GM18907 (cell line): ENCODE measurements at regions not wholly inside any gene's neighbourhood (a gene's known extent, or its start where the extent isn't known, plus 50 kb on each side); places are given as distances from the start of the nearest gene placed in this dataset.

ENCODE experiments used
- ATAC-seq: cut with Tn5 transposase; IDR thresholded peaks from one replicate; pipeline ENCODE4 v1.9.1; 2021; ENCODE audit warnings: mild to moderate bottlenecking, moderate library complexity; ENCODE audit not compliant: unreplicated experiment

DNA sequence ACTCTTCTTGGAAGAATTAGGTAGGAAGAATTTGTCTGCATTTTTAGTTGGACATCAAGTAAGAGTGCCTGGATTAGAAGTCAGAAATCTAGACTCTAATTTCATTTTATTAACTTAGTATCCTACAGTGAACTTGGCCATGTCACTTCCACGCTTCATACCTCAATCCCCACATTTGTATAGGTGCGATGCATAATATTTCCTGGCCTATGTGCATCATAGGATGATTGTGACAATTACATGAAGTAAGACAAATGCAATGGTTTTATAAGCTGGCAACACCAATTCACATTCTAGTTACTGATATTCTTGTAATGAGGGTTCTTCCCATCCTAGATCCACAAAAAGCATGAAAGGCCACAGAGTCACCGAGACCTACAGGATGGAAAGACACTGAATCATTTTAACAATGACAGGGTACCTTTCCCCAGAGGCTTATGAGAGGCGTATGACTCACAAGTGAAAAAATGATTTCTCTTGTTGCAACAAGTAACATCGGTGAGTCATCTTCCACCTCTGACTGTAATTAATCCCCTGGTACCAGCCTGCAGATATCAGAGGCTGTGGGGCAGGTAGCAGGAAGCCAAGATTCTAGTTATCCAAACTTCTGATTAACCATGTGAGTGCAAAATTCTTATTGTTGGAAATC, 56.0 kb upstream of the OR5AK2 start:
- no peak for ATAC-seq

DNA sequence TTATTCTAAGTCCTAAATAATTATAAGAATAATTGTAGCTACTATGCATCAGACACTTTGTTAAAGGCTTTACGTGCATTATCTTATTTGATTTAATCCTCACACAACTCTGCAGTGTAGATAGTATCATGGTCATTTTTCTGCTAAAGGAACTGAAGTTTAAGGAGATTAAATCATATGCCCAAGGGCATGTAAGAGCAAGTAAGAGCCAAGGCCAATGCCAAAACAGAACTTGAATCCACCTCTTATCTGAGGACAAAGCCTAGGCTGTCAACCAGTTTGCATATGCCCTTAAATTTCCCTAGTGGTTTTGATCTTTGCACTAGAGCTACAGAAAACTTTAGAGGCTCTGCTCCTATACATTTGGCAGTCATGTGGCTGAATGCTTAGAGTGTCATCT, 65.6 kb upstream of the OR5AK2 start:
- no peak for ATAC-seq

DNA sequence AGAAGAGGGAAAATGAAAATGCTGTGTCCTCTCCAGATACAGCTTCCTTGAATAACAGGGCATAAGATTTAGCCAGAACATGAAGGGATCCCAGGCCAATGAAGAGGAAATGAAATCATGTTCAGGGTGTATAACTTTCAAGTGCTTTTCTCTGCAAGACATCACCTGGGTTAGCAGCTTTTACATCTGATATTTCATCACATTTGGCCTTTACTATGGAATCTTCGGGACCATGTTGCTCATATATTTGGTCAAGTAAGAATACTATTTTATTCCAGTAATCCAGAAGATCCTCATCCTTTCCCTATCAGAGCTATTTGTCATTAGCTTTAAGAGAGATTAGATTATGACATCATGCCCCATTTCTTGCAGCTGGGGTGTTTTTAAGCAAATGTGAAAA, 66.3 kb upstream of the OR5AK2 start:
- no peak for ATAC-seq

DNA sequence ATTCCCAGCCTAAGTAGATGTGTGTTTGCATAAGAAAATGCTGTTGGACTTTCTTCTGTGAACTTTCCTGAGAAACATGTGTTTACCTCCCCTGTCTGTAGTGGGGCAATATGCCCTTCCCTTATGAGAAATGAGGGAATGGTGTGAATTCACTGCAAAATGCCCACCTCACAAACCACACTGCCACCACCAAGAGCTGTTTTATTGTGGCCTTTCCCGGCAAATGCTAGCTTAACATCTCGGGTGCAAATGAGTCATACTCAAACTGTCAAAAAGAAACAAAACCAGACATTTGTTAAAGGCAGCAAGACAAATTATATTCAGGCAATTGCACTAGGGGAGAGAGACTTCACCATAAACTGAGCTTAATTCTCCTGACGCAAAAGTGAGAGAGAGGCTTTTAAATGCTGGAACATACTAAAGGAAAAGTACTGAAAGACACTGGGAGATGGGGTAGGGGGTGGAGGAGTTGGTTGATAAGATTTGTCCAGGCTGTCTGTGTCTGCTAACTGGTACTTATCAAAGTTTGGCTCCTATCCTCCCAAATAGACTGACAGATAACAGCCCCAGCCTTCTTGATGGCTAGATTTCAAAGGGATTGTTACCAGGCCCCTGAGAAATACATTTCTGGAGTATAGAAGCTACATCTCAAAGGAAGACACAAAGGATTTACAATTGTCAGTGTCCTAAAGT, 70.9 kb upstream of the OR5AK2 start:
- no peak for ATAC-seq

DNA sequence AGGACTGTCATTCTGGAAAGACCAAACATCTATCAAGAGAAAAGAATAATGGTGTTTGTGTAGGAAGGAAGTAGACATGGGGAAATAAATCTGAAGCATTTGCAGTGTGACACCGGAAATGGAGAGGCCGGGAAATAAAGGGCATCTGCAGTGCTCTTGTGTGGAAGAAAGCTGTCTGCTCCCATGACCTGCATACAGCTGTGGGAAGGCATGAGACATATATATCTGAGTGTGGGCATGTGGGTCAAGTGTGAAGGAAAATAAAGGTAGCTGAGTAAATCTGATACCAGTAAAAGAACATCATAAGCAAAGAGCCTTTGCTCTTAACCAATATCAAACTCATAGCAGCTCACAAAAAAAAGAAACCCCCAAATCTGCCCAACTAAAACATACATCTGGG, 72.1 kb upstream of the OR5AK2 start:
- no peak for ATAC-seq

DNA sequence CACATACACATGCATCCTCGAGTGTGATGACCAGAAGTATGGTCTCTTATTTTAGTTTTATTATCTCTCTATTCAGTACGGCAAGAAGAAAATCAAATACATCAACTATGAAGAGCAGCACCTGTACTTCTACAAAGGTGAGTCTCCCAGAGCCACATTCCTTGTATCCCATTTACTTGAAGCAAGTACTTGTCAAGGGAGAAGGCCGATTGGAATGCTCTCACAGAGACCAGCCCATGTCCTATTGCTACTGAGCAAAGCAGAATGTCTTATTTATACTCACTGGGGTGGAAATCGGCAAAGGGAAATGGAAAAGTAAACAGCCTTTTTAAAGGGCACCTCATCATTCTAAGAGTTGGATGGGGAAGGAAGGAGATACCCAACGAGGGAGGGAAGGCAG, 72.6 kb upstream of the OR5AK2 start:
- no peak for ATAC-seq

DNA sequence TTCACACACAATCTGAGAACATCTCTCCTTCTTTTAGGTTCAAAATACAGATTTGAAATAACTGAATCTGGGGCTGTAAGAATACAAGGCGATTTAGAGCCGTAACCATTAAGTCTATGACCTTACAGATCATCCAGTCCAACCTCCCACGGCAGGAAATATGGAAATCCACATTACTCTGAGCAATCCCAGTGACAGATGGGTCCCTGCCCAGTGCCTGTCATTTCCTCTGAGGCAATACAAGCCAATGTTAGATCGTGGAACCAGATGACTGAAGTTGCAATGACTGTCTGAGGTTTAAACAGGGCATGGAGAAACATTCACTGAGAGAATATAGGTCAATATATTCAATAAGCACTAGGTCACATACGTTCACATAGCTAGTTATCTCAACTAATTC, 77.4 kb upstream of the OR5AK2 start:
- ATAC-seq: no peak

DNA sequence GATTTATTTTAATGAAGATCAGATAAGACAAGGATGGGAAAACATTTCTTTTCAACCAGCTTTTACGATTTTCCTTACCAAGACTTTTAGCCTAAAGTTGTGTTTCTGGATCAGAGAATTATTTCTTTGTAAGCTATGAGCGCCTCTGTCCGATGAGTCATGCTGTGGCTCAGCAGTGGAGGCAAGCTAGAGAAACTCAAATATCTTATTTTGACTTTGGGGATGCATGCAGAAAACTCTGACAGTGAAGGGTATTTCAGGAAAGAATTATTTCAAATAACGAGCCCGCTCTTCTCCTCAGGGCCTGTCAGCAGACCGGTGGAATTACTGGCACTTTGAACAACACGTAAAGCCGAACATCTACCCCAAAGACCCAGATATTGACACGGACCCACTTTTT, 77.9 kb upstream of the OR5AK2 start:
- ATAC-seq: no peak

DNA sequence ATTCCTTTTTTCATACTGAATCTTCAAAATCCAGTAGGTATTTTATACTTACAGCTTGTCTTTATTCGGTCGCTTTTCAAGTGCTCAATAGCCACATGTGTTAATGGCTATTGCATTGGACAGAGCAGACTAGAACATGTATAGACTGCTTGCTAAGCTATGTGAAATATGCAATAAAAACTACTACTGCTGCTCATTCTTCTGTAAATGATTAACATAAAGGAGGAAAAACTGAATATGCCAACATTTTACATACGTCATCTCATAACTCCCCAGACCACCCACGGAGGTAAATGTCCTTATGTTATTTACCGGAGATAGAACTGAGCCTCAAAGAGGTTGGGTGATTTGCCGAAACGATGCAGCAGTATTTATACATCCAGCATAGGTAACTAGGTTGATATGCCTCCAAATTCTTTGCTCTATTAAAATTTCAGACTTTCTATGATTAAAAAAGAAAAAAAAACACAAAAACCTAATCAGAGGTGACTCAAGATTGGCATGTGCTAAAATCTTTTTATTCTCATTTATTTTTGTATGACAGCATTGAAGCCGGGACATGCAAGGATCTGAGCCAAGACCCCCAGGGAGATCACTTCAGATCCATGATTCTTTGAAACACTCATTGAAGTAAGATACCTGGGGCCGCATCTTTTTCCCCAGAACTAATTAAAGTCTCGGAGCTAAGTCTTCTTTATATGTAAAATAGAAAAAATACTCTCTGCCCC, 78.5 kb upstream of the OR5AK2 start:
- no peak for ATAC-seq

DNA sequence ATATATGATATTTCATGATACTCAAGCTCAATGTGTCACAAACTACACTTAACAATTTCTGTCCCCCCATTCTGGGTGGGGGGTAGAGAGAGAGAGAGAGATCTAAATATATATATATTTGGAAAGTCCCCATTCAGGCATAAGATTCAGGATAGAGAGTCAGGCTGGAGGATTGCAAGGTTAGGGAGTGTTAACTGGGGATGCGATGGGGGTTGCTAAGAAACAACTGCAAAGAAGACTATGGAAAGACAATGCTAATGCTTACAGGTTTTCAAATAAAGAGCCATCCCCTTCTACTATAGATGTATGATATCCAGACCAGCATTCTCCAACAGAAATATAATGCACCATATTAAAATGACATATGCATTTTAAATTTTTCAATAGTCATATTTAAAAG, 79.2 kb upstream of the OR5AK2 start:
- ATAC-seq: no peak

DNA sequence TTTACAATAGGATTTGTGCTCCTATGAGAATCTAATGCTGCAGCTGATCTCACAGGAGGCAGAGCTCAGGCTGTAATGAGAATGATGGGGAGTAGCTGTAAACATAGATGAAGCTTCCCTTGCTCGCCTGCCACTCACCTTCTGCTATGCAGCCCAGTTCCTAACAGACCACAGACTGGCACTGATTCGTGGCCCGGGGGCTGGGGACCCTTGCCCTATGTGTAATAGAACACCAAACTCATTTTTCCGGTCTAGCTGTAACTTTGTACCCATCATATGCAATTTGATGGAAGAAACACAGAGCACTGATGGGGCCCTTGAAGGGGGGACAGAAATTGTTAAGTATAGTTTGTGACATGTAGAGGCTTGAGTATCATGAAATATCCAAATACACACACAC, 79.6 kb upstream of the OR5AK2 start:
- ATAC-seq: no peak

DNA sequence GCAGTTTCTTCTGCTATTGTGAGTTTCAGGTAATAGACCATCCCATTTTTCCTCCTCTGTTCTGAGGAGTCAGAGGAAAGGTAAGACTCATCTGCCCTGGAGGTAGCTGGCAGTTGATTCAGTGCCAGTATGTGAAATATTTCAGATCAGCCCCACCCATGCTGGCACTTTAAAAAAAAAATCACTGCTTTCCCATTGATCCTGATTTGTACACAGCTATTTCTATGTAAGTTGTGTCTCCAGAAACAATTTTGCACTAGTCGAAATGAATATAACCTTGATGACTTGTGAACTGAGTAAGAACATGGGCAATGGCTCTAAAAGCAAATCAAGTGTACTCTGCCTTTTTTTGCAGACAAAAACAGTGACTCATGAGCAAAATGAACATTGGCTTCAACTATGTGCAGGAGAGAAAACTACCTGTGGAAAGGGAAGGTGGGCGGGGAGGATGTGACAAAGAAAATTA, 82.0 kb upstream of the OR5AK2 start:
- ATAC-seq: no peak

DNA sequence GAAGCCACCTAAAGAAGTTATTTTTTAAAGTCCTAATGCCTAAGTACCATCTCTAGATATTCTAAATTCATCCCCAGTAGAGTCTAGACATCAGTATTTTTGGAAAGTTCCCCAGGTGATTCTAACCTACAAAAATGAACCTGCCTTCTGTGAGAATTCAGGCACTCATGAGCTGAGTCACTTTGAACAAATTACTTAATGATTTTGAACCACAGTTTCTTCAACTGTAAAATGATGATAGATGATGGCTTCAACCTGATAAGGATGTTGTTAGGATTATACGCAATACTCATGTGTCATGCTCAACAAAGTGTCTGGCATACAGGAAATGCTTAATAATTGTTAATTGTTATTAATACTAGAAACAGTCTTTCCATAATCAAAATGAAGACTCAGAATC, 82.8 kb upstream of the OR5AK2 start:
- no peak for ATAC-seq

DNA sequence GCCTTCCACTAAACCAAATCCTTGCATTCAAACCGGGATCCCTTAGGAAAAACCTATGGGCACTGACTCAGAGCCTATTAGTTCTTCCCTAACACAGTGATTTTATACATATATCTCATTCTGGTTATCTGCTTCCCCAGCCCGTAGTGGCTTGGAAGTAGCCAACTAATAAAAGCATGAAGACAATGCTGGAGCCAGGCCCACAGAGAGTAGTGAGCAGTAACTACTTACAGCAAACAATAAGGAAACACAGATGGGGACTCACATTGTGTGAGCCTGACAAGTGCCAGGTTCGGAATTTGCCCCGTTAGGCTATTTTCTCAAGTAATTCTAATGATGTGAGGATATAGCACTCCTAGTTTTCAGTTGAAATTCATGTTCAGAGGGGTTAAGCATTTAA, 83.3 kb upstream of the OR5AK2 start:
- no peak for ATAC-seq

DNA sequence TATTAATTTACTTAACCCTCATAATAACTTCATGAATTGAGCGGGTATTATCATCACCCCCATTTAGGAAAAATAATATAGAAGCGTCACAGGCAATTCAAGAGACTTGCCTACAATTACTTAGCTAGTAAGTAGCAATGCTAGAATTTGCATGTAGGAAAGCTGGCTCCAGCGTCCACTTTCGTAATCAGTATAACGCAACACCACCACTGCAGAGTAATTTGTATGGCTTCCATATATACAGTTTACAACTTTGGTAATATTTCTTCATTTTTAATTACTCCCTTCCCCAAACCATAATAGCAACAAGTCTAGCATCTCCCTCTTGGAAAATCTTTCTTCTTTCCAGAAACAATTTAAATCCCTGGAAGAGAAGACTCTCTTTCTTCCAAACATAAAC, 89.9 kb upstream of the OR5AK2 start:
- no peak for ATAC-seq

DNA sequence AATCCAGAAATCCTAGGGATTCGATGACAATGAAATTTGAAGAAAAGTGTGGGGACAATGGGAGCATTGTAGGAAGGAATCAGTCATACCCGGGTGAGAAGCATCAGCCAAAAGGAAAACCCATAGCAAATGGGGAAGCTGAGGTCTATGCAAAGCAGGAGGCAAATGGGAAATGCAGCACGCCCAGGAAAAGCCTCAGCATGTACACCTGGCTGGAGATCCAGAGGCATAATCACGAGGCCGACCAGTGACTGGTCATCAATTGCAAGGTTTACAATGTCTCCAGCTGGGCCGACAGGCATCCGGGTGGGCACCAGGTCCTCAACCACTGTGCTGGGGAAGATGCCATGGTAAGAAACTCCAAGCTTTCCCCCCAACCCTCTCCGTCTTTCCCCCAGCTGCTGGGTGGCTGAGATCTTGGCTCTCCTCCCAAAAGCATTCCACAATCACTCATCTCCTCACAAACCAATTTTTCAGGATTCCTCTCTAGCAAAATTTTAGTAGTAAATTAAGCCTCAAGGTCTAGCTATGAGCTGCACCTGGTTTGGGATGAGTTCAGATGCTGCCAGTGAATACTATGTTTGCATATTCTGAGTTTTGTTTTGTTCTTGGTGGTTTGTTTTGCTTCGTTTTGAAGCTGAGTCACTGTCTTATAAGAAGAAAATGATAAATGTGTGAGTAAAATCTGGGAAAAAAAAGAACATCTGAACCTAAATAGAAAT, 98.0 kb upstream of the OR5AK2 start:
- ATAC-seq: no peak

DNA sequence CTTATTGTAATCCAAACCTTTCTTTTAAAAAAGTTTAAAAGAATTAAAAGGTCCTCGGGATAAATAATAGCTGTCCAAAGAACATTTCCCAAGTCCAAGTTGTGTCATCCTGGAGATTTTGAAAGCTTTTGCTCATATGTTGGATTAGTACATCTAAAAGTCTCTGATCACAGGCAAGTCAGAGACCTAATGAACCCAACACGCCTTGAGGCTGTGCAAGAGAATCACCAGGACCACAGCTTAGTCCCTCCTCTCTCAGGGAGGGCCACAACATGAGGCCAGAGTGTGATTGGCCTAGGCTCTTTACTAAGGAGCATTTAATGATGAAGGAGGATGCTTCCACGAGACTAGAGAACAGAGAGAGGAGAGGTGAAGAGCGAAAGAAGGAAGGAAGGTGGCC, 98.7 kb upstream of the OR5AK2 start:
- ATAC-seq: no peak

DNA sequence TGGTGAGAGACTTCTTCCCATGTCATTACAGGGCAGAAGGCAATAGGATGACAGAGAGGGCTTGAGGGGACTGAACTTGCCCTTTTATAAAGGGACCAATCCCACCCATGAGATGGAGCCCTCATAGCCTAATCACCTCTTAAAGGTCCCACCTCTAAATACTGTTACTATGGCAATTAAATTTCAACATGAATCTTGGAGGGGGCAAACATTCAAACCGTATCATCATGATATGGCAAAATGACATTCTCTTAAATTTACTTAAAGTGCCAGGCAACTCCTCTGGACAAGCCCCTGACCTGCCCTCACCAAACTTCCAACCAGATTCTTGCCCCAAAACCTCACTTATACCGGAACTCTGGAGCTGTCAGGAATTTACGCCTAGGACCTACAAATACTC, 100.8 kb upstream of the OR5AK2 start:
- no peak for ATAC-seq

DNA sequence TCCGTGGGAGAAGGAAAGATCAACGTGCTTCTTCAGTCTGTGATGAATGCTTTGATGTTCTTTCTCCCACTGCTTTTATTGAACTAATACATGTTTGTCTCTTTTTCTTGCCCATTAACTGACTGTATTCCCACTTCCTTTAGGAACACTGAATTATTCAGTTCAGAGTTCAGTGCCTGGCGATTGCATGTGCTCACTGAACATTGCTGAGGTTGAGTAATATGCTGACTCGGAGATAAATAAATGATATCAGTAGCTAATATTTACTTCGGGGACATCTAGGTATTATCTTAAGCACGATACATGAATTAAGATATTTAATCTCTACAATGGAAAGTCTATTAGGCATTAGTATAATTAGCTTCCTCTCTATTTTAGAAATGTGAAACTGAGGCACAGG, 102.3 kb upstream of the OR5AK2 start:
- ATAC-seq: no peak

DNA sequence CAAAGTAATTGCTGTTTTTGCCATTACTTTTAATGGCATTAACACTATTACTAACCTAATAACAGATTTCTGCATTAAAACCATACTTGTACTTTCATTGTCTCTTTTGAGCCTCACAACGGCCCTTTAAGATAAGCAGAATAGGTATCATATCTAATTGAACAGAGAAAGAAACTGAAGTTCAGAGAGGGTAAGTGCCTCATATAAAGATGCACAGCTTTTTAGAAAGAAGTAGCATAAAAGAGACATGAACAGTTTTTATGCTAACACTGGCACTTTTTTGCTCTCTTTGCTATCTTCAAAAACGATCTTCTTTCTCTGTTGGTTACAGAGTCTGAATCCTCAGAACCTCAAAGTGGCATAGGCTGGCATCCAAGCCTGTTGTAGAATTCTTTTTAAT, 102.9 kb upstream of the OR5AK2 start:
- no peak for ATAC-seq

DNA sequence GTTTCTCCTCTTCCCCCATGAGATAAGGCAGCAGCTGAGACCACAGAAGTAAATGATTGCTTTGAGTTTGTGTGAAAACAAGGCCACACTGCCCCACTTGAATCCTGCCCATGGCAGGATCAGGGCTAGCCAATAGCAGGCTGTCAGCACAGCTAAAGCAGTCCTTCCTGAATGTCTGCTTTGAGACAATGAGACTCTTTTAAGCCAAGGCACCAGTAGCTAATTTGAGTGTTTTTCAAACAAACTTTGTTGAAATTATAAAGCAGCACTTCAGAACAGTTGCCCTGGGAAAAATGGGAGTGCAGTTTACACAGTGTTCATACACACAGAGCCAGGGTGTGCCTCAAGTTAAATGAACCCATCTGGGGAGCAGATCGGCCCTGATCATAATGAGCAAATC, 103.5 kb upstream of the OR5AK2 start:
- peak; percentile 90 for ATAC-seq
